ENCODE measurements at regions not wholly inside any gene's neighbourhood (a gene's known extent, or its start where the extent isn't known, plus 50 kb on each side); places are given as distances from the start of the nearest gene placed in this dataset.

GRCh38 chr13:75231235-75231634 is 250.7 kb downstream of the TBC1D4 start:
- DNase-seq: no peak

- DNase-seq: peak in 1 of 5 donors; percentile 7
These were observed 255.1 kb downstream of the TBC1D4 start for GRCh38 chr13:75226733-75227435.

- DNase-seq: no peak
These were observed 255.9 kb downstream of the TBC1D4 start for GRCh38 chr13:75226092-75226491.

- DNase-seq: no peak
These were observed 256.5 kb downstream of the TBC1D4 start for GRCh38 chr13:75225288-75226032.

- DNase-seq: no peak
These were observed 257.8 kb downstream of the TBC1D4 start for GRCh38 chr13:75224053-75224742.

- no peak for DNase-seq
These were observed 259.9 kb downstream of the TBC1D4 start for GRCh38 chr13:75222031-75222430.

GRCh38 chr13:75220861-75221260 is 261.1 kb downstream of the TBC1D4 start:
- no peak for DNase-seq

GRCh38 chr13:75220238-75220542 is 261.8 kb downstream of the TBC1D4 start:
- no peak for DNase-seq

- peak; percentile 53 to 78 (median 67) for DNase-seq
These were observed 262.3 kb downstream of the TBC1D4 start for GRCh38 chr13:75219479-75220237.

GRCh38 chr13:75217949-75218348 is 264.0 kb downstream of the TBC1D4 start:
- DNase-seq: no peak

- DNase-seq: no peak
These were observed 265.9 kb downstream of the TBC1D4 start for GRCh38 chr13:75216038-75216437.

GRCh38 chr13:75214846-75215245 is 267.1 kb downstream of the TBC1D4 start:
- DNase-seq: no peak

- DNase-seq: no peak
These were observed 279.0 kb downstream of the TBC1D4 start for GRCh38 chr13:75202981-75203380.

GRCh38 chr13:75197803-75198202 is 284.2 kb downstream of the TBC1D4 start:
- DNase-seq: no peak

- DNase-seq: no peak
These were observed 285.7 kb downstream of the TBC1D4 start for GRCh38 chr13:75196147-75196837.

GRCh38 chr13:75195495-75196146 is 286.3 kb downstream of the TBC1D4 start:
- no peak for DNase-seq

GRCh38 chr13:75194717-75195462 is 287.1 kb downstream of the TBC1D4 start:
- DNase-seq: no peak

GRCh38 chr13:75186379-75186778 is 295.6 kb downstream of the TBC1D4 start:
- DNase-seq: no peak

- no peak for DNase-seq
These were observed 300.1 kb downstream of the TBC1D4 start for GRCh38 chr13:75181906-75182305.

GRCh38 chr13:75180805-75181455 is 301.0 kb downstream of the TBC1D4 start:
- DNase-seq: no peak

- DNase-seq: no peak
These were observed 303.5 kb downstream of the TBC1D4 start for GRCh38 chr13:75178436-75178835.
